GM19025 (cell line): ENCODE measurements at regions not wholly inside any gene's neighbourhood (a gene's known extent, or its start where the extent isn't known, plus 50 kb on each side); places are given as distances from the start of the nearest gene placed in this dataset.
A peak's percentile ranks its signal among the peaks of the same experiment; 100 is the strongest.

ENCODE experiments used
- ATAC-seq: cut with Tn5 transposase; IDR thresholded peaks from one replicate; pipeline ENCODE4 v1.9.1; 2021; ENCODE audit warnings: mild to moderate bottlenecking, low read depth, moderate library complexity; ENCODE audit not compliant: unreplicated experiment

DNA sequence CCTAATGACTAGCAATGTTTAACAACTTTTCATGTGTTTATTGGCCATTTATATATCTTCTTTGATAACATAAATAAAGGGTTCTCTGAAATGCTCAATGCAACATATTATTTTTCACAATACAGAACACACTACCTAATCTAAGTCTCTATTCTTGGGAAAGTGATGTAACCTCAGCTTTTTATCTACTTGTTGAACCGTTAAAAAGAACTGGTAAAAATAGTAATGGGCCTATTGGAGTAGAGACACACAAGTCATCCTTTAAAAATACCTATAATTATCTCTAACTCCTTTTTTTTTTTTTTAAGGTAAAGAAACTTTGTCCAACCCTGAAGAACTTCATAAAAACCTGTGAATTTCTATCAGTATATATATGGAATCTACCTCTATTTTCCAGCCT is 1067.7 kb upstream of the CELF4 start:
- no peak for ATAC-seq

DNA sequence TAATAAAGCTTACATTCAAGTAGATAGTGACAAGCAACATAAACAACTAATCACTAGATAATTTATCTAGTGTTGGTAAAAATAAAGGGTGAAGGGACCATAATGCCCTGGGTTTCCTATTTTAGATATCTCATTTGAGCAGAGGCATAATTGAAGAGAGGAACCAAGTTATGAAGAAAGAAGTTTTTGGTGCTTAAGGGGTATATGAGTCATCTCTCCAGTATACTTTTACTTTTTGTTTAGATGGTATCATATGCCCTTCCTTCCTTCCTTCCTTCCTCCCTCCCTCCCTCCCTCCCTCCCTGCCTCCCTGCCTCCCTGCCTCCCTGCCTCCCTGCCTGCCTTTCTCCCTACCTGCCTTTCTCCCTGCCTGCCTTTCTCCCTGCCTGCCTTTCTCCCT is 1053.5 kb upstream of the CELF4 start:
- no peak for ATAC-seq

DNA sequence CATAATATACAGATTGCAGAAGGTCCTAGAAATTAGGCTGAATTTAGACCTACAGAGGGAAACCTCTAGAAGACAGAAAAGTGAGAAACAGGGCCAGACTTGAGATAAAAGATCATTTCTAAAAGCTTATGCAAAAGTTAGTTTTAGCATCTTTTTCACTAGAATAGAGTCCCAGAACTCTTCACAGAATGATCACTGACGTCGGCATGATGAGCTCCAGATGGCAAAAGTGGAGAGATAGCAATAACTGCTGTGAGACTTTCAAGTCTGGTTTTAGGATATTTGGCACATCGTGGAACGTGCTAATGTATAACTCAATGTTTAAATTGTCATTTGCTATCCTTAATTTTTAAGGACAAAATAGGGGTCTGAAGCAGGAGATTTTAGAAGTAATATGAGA is 1050.7 kb upstream of the CELF4 start:
- ATAC-seq = no peak

DNA sequence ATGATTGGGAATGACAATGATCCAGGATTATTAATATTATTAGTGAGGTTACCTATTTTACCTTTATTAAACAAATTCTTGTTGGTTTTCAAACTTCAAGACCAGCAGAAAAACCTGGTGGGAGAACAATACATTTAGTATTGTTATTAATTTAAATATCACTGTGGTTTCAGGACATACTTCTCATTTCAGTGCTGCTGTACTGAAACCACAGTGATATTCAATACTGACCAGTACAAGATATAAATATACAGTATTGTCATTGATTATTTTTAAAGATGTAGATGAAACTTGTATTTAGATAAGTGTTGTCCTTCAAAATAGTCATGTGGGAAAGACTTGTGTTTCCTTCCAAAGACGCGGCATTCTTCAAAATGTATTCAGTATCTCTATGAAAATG is 1047.3 kb upstream of the CELF4 start:
- ATAC-seq = no peak

DNA sequence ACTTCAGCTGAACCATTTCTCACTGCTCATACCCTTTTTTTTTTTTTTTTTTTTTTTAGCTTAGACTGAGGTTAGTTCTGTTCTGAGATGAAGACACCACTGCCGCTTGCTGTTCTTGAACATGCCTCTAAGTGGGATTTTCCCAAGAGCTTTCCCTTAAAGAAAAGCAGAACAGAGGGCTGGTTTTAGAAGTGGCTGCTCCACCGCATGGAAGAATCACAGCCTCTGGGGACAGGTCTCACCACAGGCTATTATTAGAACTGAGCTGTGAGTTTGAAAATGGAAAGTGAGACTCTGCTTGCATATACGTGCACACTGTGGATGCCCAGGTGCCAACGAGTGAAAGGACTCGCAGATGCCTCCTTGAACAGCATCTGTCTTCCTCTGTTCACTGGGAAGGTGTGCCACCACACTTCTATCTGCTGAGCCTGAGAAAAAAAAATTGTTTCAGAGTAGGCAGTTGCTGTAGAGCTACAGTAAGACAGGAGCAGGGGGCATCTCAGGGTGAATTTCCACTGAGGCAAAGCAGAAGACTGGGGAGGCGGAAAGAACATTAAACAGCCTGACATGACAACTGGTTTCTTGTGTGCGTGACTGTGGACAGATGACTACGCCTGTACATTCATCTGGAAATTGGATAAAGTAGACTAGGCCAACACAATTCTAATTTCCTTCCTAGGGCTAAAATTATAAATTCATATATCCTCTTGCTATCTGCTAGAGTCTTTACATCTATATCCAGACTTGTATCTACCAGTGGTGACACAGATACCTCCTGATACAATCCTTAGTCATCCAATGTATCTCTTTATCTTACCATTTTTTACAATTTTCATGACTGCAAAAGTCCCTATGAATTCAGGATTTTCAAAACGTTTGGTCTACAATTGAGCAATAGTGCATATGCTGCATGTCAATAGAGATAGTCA is 1045.7 kb upstream of the CELF4 start:
- peak; percentile 89 for ATAC-seq

DNA sequence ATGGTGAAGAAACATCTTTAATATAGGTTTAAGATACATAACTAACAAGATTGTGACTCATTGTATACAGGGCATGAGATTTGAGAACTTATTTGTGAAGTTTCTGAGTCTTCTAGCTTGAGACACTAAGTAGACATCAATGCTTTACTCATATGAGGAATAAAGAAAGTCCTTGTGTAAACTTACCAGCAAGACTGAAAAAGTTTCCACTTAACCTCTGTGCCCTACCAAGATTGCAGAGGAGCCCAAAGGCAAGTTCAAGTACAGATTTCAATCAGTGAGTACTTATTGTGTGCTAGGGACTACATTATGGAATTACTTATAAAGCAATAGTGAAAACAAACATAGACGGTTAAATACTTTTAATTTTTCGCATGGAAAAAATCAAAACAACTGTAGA is 1041.2 kb upstream of the CELF4 start:
- ATAC-seq = no peak

DNA sequence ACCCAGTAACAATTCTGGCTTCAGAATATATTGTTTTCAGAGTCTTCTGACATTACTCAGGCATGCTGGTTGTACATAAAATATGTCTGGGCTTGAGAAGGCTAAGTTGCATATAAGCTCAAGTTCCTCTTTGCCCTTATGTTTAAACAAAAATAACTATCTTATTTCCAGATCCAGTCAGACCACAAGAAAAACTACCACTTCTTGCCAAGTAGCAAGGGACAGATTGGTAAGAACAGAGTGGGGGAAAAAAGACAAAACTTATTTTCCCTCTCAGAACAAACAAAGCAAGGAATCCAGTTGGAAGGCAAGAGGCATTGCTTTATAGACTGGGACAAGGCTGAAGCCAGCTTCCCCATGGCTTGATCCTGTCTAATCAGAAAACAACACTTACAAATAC is 1036.7 kb upstream of the CELF4 start:
- ATAC-seq = no peak

DNA sequence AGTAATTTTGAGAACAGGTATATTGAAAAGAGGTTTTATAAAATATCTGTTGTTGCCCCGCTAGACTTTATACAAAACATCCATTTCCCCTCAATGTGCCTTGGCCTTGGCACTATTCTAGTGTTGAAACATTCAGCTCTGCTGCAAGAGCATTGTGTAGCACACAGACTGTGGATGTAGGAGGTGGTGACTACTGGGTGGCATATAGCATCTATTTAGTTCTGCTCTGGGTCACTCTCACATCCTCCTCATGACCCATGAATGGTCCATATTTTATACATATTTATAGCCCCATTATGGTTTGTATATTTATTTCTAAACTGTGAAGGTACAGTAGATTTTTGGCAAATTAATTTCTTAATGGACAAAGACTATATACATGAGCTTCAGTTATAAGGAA is 1022.0 kb upstream of the CELF4 start:
- ATAC-seq = no peak

DNA sequence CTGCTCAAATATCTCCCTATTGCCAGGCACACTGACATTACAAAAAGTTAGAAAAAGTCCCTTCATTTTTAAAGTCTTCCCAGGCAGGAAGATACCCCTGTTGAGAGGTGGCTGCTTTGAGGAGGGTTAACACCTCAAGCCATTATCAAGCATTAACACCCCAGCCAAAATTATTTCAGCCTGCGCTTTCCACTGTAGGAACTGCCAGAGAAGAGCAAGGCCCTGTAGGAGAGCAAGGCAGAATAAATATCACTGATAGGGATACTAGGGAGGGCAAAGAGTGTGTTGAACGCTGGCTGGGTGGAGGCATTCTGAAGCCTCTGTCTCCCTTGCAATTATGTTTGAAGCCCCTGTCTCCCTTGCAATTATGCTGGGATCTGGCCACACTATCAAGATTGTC is 1020.7 kb upstream of the CELF4 start:
- no peak for ATAC-seq

DNA sequence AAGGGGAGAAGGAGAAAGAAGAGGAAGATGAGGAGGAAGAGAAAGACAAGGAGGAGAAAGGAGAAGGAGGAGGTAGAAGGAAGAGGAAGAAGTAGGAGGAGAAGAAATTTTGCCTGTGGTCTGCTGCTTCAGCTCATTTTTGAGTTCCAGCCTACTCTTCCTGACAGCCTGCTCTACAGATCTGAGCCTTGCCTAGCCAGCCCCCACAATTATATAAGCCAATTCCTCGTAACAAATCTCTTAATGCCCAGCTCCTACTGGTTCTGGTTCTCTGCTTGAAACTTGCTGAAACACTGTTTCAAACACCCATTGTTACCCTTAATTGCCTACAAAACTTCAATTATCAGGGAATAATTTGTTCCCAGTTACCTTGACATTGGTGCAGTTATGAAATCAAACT is 1014.2 kb upstream of the CELF4 start:
- ATAC-seq = no peak

DNA sequence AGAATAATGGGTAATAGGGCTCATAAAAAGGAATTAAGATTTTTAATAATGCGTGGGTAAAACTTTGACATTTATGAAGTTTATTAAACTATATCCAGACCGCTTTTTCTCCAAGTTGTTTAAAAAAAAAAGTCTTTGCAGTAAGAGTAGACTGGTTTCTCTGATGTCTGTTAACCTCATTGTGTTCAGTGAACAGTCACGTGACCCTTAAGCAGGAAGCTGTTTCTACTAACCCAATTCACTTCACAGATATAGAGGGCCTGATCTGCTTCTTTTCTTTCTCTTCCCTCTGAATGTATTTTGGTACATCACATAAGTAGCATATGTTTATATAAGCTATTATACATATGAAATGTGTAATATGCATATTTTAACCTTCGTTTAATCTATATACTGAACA is 1011.3 kb upstream of the CELF4 start:
- no peak for ATAC-seq

DNA sequence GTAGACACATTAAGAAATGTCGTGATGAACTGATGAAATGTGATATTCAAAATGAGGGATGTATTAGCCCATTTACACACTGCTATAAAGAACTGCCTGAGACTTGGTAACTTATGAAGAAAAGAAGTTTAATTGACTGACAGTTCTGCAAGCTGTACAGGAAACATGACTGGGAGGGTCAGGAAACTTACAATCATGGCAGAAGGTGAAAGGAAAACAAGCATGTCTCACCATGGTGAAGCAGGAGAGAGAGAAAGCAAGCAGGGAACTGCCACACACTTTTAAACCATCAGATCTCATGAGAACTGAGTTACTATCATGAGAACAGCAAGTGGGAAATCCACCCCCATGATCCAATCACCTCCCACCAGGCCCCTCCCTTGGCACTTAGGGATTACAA is 1010.8 kb upstream of the CELF4 start:
- no peak for ATAC-seq

DNA sequence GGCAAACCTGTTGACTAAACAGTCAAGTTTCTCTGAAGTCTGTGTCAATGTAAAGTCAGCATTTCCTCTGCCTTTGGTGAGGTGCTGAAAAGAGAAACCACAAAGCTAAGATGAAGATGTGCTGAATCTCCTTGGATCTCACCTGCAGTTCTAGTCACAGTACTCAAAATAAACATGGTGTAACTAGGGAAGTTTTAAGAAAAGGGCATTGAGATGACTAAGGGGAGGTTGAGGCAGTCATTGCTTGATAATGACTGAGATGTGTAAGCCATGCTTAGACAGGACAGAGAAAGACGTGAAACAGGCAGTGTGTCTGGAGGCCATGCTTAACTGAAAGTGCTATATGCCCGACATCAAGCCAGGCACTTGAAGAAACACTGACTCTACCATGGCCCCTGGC is 1010.0 kb upstream of the CELF4 start:
- no peak for ATAC-seq

DNA sequence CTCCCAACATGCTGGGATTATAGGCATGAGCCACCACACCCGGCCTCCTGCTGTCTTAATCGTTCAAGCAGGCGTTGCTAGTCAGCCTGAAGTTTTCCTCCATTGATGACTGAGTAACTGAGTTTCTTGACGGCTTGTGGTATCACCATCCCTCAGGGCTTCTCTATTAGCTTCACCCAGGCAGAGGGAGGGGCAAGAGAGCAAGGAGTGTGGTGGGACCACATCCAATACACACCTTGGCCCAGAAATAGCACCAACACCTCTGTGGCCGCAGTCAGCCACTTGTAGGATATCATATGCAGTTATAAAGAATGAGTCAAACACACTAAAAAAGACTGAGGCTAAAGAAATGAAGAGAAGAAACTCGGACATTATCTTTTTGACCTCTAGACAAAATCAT is 1009.4 kb upstream of the CELF4 start:
- ATAC-seq = no peak

DNA sequence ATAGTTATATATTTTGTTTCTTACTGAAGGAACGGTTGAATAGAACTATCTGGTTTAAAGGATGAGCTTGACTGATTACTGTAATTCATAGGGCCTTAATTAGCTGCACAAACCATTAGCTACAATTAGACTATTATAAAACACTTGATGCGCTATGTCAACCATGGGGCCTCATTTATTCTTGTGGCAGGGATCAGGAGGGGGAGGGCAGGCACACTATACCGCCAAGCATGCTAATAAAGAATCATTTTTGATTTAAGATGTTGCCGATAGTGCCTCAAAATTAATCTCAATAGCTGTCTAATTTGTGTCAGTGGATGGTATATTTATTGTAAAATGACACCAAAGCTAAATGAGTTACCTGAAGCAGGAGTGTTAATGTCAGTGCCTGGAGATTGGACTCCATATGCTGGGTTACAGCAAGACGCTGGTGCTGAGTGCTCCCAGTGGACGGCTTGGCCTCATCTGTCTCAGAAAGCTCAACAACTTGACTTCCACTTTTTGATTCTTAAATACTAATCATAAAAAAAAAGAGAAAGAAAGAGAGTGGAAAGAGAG is 1007.0 kb upstream of the CELF4 start:
- ATAC-seq = no peak

DNA sequence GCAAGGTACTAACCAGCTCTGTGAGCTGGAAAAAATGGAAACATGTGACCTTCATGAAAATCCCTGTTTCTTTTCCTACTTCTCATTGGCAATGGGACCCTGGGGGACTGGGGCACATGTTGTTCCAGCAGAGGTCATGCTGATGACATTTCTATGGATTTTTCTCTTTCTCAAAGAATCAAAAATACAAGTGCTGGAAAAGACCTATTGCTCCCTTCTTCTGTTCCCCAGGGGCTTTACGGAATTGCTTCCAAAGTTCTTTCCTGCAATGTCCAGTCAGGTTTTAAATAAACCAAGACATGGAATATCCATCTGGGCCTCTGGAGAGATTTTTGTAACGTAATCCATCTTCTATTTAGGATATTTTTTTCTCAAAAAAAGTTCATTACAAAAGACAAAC is 1006.1 kb upstream of the CELF4 start:
- ATAC-seq = no peak

DNA sequence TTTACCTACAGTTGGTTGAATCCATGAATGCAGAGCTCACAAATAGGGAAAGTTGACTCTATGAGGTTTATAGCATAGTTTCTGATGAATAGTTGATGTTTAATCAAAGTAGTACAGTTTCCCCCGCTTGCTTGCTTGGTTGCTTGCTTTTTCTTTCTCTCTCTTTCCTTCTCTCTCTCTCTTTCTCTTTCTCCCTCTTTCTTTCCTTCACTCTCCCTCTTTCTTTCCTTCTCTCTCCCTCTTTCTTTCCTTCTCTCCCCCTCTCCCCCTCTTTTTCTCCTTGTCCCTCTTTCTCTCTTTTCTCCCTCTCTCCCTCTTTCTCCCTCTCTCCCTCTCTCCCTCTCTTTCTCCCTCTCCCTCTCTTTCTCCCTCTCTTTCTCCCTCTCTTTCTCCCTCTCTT is 999.9 kb upstream of the CELF4 start:
- ATAC-seq = no peak

DNA sequence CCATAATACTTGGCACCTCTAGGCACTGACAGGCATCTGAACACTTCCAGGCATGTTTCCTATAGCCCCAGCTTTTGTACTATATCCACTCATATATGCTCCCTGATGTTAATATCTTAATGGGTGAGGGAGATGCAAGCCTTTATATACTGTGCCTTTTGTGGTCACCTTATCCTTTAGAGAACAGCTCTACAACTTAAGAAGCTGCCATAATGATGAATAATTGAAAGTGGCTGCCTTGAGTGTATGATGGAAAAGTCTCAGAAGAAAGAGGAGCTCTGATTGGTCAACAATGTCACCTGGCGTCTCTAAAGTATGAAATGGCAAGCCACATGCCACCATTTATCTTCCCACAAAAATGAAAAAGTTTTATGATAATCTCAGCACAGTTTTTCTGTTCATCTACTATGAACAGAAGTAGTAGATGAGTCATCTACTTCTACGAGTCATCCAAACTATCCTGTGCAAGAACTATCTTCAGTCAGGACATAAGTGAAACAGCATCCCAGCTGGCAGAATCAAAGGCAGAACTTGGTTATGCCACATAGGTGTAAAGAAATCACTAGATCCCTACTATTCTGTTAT is 997.9 kb upstream of the CELF4 start:
- ATAC-seq = no peak

DNA sequence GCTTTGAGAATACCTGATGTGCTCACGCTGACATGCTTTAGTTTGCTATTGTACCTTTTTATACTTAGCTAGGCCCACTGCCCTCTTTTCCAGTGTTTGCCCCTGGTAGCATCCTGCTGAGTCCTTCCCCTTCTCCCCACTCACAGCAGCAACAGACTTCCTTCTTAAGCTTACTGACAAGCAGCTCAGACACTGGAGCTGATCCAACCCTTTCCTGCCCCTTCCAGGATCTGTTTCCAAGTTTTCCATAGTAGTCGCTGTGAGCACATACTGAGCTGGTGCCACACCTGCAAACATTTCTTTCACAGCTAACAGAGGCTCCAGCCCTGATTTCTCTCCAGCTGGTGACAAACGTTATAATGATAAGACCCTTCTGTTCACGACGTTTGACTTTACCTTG is 991.4 kb upstream of the CELF4 start:
- ATAC-seq = no peak

DNA sequence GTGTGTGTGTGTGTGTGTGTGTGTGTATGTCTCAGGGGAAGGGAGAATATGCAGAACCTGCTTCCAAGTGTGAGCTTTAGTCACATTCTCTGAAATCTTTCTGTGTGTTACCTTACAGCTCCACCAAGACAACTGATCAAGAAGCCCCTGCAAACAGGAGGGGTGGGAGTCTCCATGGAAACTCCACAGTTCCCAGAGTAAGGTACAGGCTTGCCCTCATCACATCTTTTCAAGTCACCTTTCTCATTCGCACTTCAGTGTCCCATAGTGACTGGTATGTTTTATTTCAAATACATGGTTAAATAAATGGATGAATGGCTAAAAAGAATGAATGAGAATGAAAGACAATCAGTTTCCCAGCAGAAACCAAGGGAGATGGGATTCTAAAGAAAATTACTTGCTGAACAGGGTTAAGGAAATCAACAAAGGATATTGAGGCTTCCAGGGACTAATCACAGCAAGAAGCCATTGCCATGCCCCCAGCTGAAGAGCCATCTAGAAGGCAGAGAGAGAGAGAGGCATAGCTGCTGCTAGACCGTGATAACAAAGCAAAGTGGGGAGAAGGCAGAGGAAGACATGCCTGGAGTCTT is 987.2 kb upstream of the CELF4 start:
- no peak for ATAC-seq

DNA sequence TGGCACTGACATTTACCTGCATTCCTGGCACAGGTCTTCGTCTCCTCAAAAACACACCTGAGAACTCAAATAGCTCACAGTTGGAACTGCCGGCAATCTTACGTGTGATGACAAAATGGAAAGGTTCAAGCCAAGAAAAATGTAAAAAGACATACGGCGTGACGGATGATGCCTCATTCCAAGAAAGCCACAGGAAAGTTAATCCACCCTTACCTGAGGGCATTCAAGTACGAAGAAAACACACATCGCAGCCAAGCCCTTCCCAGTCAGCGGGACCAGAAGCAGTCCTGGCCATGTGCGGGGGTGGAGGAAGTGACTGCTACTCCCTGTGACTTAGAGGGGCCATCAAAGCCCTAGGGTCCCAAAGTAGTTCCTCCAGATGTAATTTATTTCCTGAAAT is 986.3 kb upstream of the CELF4 start:
- ATAC-seq = no peak

DNA sequence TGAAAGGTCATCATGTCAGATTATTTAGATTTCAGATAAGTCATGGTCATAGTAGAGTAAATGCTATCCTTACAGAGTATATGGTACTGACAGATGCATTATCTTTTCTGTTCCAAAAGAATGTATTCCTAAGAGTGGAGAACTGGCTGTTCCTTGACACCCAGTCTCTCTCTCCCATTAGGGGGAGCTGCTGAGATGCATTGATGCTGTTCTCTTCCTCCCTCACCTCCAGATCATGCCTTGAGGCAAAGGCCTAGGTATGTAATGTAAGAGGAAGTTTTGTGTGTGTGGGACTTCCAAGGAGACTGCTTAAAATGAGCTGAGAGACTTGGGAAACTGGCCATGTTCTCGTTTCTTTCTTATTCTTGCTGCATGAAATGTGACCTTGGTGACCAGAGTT is 979.5 kb upstream of the CELF4 start:
- no peak for ATAC-seq
